HG03095 (cell line): ENCODE measurements at regions not wholly inside any gene's neighbourhood (a gene's known extent, or its start where the extent isn't known, plus 50 kb on each side); places are given as distances from the start of the nearest gene placed in this dataset.

Experiments
- ATAC-seq: cut with Tn5 transposase; IDR thresholded peaks from one replicate; pipeline ENCODE4 v1.9.1; 2021; ENCODE audit warnings: moderate library complexity; ENCODE audit not compliant: unreplicated experiment

GRCh38 chr12:92615086-92615485 is 87.7 kb upstream of the PLEKHG7 start:
- ATAC-seq, result no peak

- ATAC-seq, result no peak
Measured at GRCh38 chr12:92614502-92614901, 88.3 kb upstream of the PLEKHG7 start.

- ATAC-seq, result no peak
Measured at GRCh38 chr12:92614001-92614400, 88.8 kb upstream of the PLEKHG7 start.

- no peak for ATAC-seq
Measured at GRCh38 chr12:92612611-92613010, 90.2 kb upstream of the PLEKHG7 start.

- no peak for ATAC-seq
Measured at GRCh38 chr12:92608151-92609091, 94.4 kb upstream of the PLEKHG7 start.

- no peak for ATAC-seq
Measured at GRCh38 chr12:92606956-92607355, 95.8 kb upstream of the PLEKHG7 start.

- no peak for ATAC-seq
Measured at GRCh38 chr12:92605621-92606170, 97.1 kb upstream of the PLEKHG7 start.

GRCh38 chr12:92604786-92605185 is 98.0 kb upstream of the PLEKHG7 start:
- no peak for ATAC-seq

- ATAC-seq, result no peak
Measured at GRCh38 chr12:92603741-92604432, 98.9 kb upstream of the PLEKHG7 start.

- no peak for ATAC-seq
Measured at GRCh38 chr12:92602930-92603623, 99.7 kb upstream of the PLEKHG7 start.

GRCh38 chr12:92602476-92602875 is 100.3 kb upstream of the PLEKHG7 start:
- ATAC-seq, result no peak

GRCh38 chr12:92601680-92602079 is 101.1 kb upstream of the PLEKHG7 start:
- no peak for ATAC-seq

GRCh38 chr12:92601176-92601575 is 101.6 kb upstream of the PLEKHG7 start:
- ATAC-seq, result no peak

GRCh38 chr12:92600052-92600451 is 102.7 kb upstream of the PLEKHG7 start:
- no peak for ATAC-seq

- no peak for ATAC-seq
Measured at GRCh38 chr12:92597997-92598396, 104.8 kb upstream of the PLEKHG7 start.

- ATAC-seq, result no peak
Measured at GRCh38 chr12:92597118-92597517, 105.7 kb upstream of the PLEKHG7 start.

GRCh38 chr12:92596383-92596782 is 106.4 kb upstream of the PLEKHG7 start:
- ATAC-seq, result no peak

- no peak for ATAC-seq
Measured at GRCh38 chr12:92595663-92596062, 107.1 kb upstream of the PLEKHG7 start.

GRCh38 chr12:92593734-92594402 is 108.9 kb upstream of the PLEKHG7 start:
- peak; percentile 100 for ATAC-seq

GRCh38 chr12:92585115-92585727 is 117.6 kb upstream of the PLEKHG7 start:
- ATAC-seq, result no peak
